GM12878 (cell line): ENCODE measurements at regions not wholly inside any gene's neighbourhood (a gene's known extent, or its start where the extent isn't known, plus 50 kb on each side); places are given as distances from the start of the nearest gene placed in this dataset.

Experiments used
- ATF7 ChIP-seq: fragments of 450-650 bp; IDR thresholded peaks from 2 replicates; pipeline ENCODE4 v1.6.1; 2016; ENCODE audit warnings: low read depth, mild to moderate bottlenecking
- BHLHE40 ChIP-seq, 2 experiments: fragments of 450-650 bp in 1 of 2; IDR thresholded peaks; 2 replicates each; pipeline ENCODE4 v1.6.1; 2011 to 2017; ENCODE audit warnings: low read depth in 2 of 2, borderline replicate concordance in 1 of 2, improper control_type of control experiment in 1 of 2, low read length in 1 of 2, mild to moderate bottlenecking in 1 of 2
- GABPA ChIP-seq: IDR thresholded peaks from 2 replicates; pipeline ENCODE4 v1.6.1; 2014; ENCODE audit warnings: antibody characterized with exemption, low read depth, mild to moderate bottlenecking, inconsistent platforms
- MXI1 ChIP-seq: fragments of 150-350 bp; IDR thresholded peaks from 2 replicates; pipeline ENCODE4 v1.6.1; 2011; ENCODE audit warnings: low read depth, mild to moderate bottlenecking, inconsistent platforms, low read length, improper control_type of control experiment
- MYC ChIP-seq: IDR thresholded peaks from 2 replicates; pipeline ENCODE4 v1.6.1; 2011; ENCODE audit warnings: mild to moderate bottlenecking, low read length, moderate library complexity, inconsistent platforms; ENCODE audit not compliant: insufficient read depth, insufficient replicate concordance, insufficient read length, severe bottlenecking
- NR2F1 ChIP-seq: fragments of 450-650 bp; conservative IDR thresholded peaks from 2 replicates; pipeline ENCODE4 v1.6.1; 2017; ENCODE audit warnings: mild to moderate bottlenecking
- PAX5 ChIP-seq: IDR thresholded peaks from 2 replicates; pipeline ENCODE4 v1.6.1; 2011; ENCODE audit warnings: low read depth, low read length, borderline replicate concordance
- SP1 ChIP-seq: IDR thresholded peaks from one replicate; pipeline ENCODE4 v1.6.1; 2011; ENCODE audit warnings: low read depth, low read length
- TAF1 ChIP-seq: IDR thresholded peaks from 2 replicates; pipeline ENCODE4 v1.6.1; 2011; ENCODE audit warnings: mild to moderate bottlenecking, low read depth, low read length, borderline replicate concordance
- ZNF274 ChIP-seq: IDR thresholded peaks from one replicate; pipeline ENCODE4 v1.8.0; 2011; ENCODE audit not compliant: insufficient read length, insufficient read depth
- TF ChIP-seq, protein P1 (sequence below), 3 experiments: IDR thresholded peaks in 2 of 3; conservative IDR thresholded peaks in 1 of 3; 2 replicates each; pipeline ENCODE4 v1.5.1; 2011; ENCODE audit warnings: low read depth in 3 of 3, low read length in 3 of 3, mild to moderate bottlenecking in 3 of 3, control low read depth in 2 of 3, moderate library complexity in 2 of 3, inconsistent platforms in 1 of 3, mixed read lengths in 1 of 3; ENCODE audit not compliant: control insufficient read depth in 2 of 3, insufficient read depth in 1 of 3; ENCODE audit errors: extremely low read depth in 1 of 3
- TF ChIP-seq, protein P2 (sequence below): IDR thresholded peaks from 2 replicates; pipeline ENCODE4 v1.6.1; 2012; ENCODE audit warnings: low read depth, low read length, improper control_type of control experiment
- TF ChIP-seq, protein P3 (sequence below): IDR thresholded peaks from 2 replicates; pipeline ENCODE4 v1.6.1; 2012; ENCODE audit warnings: low read depth, low read length, improper control_type of control experiment
- TF ChIP-seq, protein P4 (sequence below): IDR thresholded peaks from 2 replicates; pipeline ENCODE4 v1.6.1; 2011; ENCODE audit warnings: low read depth, low read length, improper control_type of control experiment, borderline replicate concordance

DNA sequence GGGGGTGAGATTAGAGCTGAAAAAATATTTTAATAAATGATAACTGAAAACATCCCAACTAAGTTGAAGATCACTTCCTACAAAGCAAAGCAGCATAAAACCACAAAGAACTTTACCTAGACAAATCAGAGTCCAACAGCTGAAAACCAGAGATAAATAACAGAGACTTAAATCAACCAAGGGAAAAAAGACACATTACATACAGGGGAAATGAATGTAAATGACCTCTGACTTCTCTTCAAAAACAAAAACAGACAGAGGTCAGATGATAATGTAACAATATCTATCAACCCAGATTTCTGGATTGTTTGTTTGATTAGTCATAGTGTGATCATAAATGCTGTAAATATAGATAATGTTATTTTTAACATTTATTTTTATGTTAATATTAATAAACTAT lies 782.8 kb downstream of the TFAP2A start:
- TF ChIP-seq ATF7 (no peak), MYC (no peak), TAF1 (no peak), BHLHE40 (IDR thresholded peaks at IDR 0.05; ENCODE audit: borderline replicate concordance in 1 of 2, low read depth in 2 of 2, low read length in 1 of 2) (no peak), ZNF274 (no peak), MXI1 (no peak), SP1 (no peak), GABPA (no peak), NR2F1 (no peak), PAX5 (no peak)
- TF ChIP-seq, protein P1, sequence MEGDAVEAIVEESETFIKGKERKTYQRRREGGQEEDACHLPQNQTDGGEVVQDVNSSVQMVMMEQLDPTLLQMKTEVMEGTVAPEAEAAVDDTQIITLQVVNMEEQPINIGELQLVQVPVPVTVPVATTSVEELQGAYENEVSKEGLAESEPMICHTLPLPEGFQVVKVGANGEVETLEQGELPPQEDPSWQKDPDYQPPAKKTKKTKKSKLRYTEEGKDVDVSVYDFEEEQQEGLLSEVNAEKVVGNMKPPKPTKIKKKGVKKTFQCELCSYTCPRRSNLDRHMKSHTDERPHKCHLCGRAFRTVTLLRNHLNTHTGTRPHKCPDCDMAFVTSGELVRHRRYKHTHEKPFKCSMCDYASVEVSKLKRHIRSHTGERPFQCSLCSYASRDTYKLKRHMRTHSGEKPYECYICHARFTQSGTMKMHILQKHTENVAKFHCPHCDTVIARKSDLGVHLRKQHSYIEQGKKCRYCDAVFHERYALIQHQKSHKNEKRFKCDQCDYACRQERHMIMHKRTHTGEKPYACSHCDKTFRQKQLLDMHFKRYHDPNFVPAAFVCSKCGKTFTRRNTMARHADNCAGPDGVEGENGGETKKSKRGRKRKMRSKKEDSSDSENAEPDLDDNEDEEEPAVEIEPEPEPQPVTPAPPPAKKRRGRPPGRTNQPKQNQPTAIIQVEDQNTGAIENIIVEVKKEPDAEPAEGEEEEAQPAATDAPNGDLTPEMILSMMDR (IDR thresholded peaks at IDR 0.05 in 2 of 3, conservative IDR thresholded peaks at IDR 0.05 in 1 of 3; ENCODE audit: control insufficient read depth in 2 of 3, extremely low read depth in 1 of 3, insufficient read depth in 1 of 3, low read depth in 3 of 3, low read length in 3 of 3) = no peak
- TF ChIP-seq, protein P2, sequence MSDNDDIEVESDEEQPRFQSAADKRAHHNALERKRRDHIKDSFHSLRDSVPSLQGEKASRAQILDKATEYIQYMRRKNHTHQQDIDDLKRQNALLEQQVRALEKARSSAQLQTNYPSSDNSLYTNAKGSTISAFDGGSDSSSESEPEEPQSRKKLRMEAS = no peak
- TF ChIP-seq, protein P3, sequence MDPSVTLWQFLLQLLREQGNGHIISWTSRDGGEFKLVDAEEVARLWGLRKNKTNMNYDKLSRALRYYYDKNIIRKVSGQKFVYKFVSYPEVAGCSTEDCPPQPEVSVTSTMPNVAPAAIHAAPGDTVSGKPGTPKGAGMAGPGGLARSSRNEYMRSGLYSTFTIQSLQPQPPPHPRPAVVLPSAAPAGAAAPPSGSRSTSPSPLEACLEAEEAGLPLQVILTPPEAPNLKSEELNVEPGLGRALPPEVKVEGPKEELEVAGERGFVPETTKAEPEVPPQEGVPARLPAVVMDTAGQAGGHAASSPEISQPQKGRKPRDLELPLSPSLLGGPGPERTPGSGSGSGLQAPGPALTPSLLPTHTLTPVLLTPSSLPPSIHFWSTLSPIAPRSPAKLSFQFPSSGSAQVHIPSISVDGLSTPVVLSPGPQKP = no peak
- TF ChIP-seq, protein P4, sequence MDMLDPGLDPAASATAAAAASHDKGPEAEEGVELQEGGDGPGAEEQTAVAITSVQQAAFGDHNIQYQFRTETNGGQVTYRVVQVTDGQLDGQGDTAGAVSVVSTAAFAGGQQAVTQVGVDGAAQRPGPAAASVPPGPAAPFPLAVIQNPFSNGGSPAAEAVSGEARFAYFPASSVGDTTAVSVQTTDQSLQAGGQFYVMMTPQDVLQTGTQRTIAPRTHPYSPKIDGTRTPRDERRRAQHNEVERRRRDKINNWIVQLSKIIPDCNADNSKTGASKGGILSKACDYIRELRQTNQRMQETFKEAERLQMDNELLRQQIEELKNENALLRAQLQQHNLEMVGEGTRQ = no peak
